GM12873 (cell line): ENCODE measurements at regions not wholly inside any gene's neighbourhood (a gene's known extent, or its start where the extent isn't known, plus 50 kb on each side); places are given as distances from the start of the nearest gene placed in this dataset.

Experiments used
- CTCF ChIP-seq: IDR thresholded peaks from 2 replicates; pipeline ENCODE4 v1.5.1; 2012; ENCODE audit warnings: low read depth, mild to moderate bottlenecking, moderate library complexity, low read length, control low read depth; ENCODE audit not compliant: insufficient read depth; ENCODE audit errors: missing control alignments

GRCh38 chr4:100907465-100908454 is 389.9 kb upstream of the EMCN start:
- peak; percentile 27 for TF ChIP-seq CTCF

DNA sequence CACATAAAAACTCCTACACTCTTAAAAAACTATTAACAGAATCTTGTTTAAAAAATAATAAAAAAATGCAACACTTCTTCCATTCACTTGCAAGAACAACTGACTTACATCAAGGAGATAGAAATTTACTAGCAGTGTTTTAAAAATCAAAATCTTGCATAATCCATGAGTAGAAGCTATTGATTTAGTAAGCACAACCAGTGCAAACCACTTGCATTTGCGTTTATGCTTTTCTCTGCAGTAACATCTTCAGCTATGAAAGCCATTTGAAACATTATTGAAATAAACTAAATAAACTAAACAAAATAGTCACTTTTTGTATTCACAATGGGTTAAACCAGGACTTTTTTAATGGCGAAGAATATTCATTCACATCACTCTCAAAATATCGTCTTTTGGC is 389.2 kb upstream of the EMCN start:
- TF ChIP-seq CTCF, result no peak

GRCh38 chr4:100900134-100900533 is 382.3 kb upstream of the EMCN start:
- no peak for TF ChIP-seq CTCF

DNA sequence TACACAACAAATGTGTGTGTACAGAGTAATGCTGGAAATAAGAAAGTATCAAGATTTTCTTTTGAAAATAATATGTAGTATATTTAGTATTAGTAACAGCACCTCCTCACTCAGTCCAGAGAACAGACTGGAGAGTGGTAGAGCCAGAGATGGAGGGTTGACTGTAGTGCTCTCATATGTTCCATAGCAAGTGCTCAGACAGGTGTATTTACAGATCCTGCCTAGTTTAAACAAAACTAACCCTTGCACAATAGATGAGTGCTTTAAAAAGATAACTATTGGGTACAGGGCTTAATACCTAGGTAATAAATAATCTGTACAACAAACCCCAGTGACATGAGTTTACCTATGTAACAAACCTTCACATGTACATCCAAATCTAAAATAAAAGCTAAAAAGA is 381.0 kb upstream of the EMCN start:
- TF ChIP-seq CTCF, result no peak

- no peak for TF ChIP-seq CTCF
These were observed 377.9 kb upstream of the EMCN start for GRCh38 chr4:100895556-100896197.

DNA sequence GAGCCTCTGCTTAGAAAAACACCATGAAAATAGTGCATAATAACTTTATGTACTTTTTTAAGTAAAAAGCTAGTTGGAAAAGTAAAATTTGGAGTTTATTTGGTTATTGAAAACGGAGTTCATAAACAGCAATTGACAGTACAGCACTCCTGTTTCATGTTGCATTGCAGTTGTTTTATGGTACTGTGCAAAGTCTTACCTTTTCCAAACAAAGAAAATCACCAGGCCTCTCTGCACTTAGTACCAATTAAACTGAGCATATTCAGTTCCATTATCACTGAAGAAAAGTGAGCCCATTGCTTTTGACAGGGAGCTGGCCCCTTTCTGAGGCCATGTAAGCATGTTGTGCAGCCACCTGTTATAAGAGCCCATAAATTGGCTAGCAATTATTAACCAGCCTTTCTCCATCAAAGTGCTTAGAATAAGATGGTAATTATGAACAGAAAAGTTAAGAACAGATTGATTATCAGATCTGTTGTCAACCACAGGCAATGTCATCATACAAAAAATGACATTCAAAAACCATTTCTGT is 376.6 kb upstream of the EMCN start:
- TF ChIP-seq CTCF, result no peak

GRCh38 chr4:100891808-100892207 is 374.0 kb upstream of the EMCN start:
- TF ChIP-seq CTCF, result no peak
